HUES6 (cell line): ENCODE measurements at regions not wholly inside any gene's neighbourhood (a gene's known extent, or its start where the extent isn't known, plus 50 kb on each side); places are given as distances from the start of the nearest gene placed in this dataset.

ENCODE experiments used
- H3K27ac ChIP-seq: 2 replicates; pipeline ENCODE4 v1.7.0; 2013; ENCODE audit warnings: low read depth, mild to moderate bottlenecking, low read length, inconsistent platforms
- H3K27me3 ChIP-seq: 2 replicates; pipeline ENCODE4 v1.6.1; 2013; ENCODE audit warnings: low read length; ENCODE audit not compliant: control insufficient read depth, insufficient read depth
- H3K36me3 ChIP-seq: 2 replicates; pipeline ENCODE4 v1.6.1; 2013; ENCODE audit warnings: low read length; ENCODE audit not compliant: control insufficient read depth, insufficient read depth
- H3K4me1 ChIP-seq: 2 replicates; pipeline ENCODE4 v1.6.1; 2013; ENCODE audit warnings: low read length; ENCODE audit not compliant: control insufficient read depth, insufficient read depth
- H3K4me3 ChIP-seq: 2 replicates; pipeline ENCODE4 v1.5.1; 2013; ENCODE audit warnings: low read depth, low read length
- H3K9ac ChIP-seq: one replicate; pipeline ENCODE4 v1.6.1; 2013; ENCODE audit warnings: mild to moderate bottlenecking, low read length
- H3K9me3 ChIP-seq: 2 replicates; pipeline ENCODE4 v1.6.1; 2013; ENCODE audit warnings: low read depth, low read length; ENCODE audit not compliant: control insufficient read depth, insufficient read depth

DNA sequence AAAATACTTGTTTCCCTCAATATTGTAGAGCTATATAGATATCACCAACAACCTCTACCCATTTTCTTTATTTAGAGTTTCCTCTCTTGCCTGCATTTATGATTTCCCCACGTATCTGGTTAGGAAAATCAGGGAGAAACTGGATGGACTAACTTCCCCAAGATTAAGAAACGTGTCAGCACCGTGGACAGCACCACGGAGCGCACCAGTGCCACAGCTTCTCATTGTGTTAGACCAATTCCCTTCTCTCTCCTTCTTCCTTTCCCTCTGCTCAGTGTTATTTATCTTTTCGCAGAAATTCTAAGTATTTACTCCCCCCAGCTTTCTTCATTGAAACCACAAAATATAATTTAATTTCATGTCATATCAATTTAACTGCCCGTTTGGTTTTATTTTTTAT, 568.6 kb upstream of the BOD1L1 start:
- Histone ChIP-seq H3K27ac (no peak overlapping the region), H3K27me3 (no peaks in the 10 kb centered on the region), H3K9me3 (no peaks in the 10 kb centered on the region), H3K9ac (no peak overlapping the region), H3K4me3 (no peak overlapping the region), H3K36me3 (no peaks in the 10 kb centered on the region), H3K4me1 (no peaks in the 10 kb centered on the region)

GRCh38 chr4:14215116-14215770, 587.7 kb upstream of the BOD1L1 start:
- Histone ChIP-seq H3K36me3 (no peaks in the 10 kb centered on the region), H3K4me3 (no peak overlapping the region), H3K27me3 (no peaks in the 10 kb centered on the region), H3K4me1 (no peaks in the 10 kb centered on the region), H3K9ac (no peak overlapping the region), H3K9me3 (peaks cover 20% of the 10 kb centered on the region), H3K27ac (no peak overlapping the region)

GRCh38 chr4:14217401-14217800, 589.9 kb upstream of the BOD1L1 start:
- no peaks in the 10 kb centered on the region for H3K27me3 ChIP-seq
- H3K9ac ChIP-seq: no peak overlapping the region
- H3K4me1 ChIP-seq: no peaks in the 10 kb centered on the region
- no peaks in the 10 kb centered on the region for H3K36me3 ChIP-seq
- peaks cover 20% of the 10 kb centered on the region for H3K9me3 ChIP-seq
- H3K27ac ChIP-seq: no peak overlapping the region
- H3K4me3 ChIP-seq: no peak overlapping the region

- Histone ChIP-seq H3K4me3 (no peak overlapping the region), H3K9ac (no peak overlapping the region), H3K27ac (no peak overlapping the region), H3K27me3 (no peaks in the 10 kb centered on the region), H3K4me1 (no peaks in the 10 kb centered on the region), H3K9me3 (peaks cover 8% of the 10 kb centered on the region; the same call in 1 of the 2 replicates), H3K36me3 (no peaks in the 10 kb centered on the region)
Observed at GRCh38 chr4:14218641-14219040, 591.1 kb upstream of the BOD1L1 start.

DNA sequence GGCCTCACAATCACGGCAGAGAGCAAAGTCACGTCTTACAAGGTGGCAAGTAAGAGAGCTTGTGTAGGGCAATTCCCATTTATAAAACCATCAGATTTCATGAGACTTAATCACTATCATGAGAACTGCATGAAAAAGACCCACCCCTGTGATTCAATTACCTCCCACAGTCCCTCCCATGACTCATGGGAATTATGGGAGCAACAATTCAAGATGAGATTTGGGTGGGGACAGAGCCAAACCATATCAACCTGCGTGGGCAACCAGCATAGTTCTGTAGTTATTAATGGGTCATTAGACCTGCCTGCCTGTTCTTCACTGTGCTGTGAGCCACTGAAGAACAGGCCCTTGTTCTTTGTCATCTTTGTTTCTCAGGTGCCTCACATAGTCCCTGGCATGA, 593.7 kb upstream of the BOD1L1 start:
- peaks cover 5% of the 10 kb centered on the region for H3K4me1 ChIP-seq
- no peaks in the 10 kb centered on the region for H3K9me3 ChIP-seq
- H3K27ac ChIP-seq: no peak overlapping the region
- H3K9ac ChIP-seq: no peak overlapping the region
- no peaks in the 10 kb centered on the region for H3K36me3 ChIP-seq
- H3K27me3 ChIP-seq: peaks cover 10% of the 10 kb centered on the region; the same call in 1 of the 2 replicates
- no peak overlapping the region for H3K4me3 ChIP-seq

- no peak overlapping the region for H3K4me3 ChIP-seq
- no peaks in the 10 kb centered on the region for H3K9me3 ChIP-seq
- H3K27ac ChIP-seq: no peak overlapping the region
- no peaks in the 10 kb centered on the region for H3K36me3 ChIP-seq
- H3K4me1 ChIP-seq: peaks cover 8% of the 10 kb centered on the region
- peaks cover 12% of the 10 kb centered on the region; the same call in 1 of the 2 replicates for H3K27me3 ChIP-seq
- H3K9ac ChIP-seq: no peak overlapping the region
Observed at GRCh38 chr4:14222377-14223029, 595.0 kb upstream of the BOD1L1 start.

DNA sequence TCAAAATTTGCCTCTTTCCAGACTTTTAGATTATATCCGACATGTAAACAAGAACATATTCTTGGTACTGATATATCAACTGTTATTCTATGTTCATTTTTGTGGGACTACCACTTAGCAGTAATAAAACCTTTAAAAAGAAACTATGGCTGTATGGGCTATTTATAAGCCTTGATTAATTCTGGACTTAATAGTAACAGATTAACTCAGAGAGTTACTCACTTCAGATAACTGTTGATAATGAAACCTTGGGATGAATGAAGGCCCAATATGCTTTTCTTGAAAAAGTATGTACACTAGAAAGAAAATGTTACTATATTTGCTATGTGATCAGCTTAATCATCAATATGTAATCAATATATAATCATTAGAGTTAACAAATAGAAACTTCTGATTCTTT, 595.9 kb upstream of the BOD1L1 start:
- H3K9me3 ChIP-seq: no peaks in the 10 kb centered on the region
- no peak overlapping the region for H3K4me3 ChIP-seq
- H3K27ac ChIP-seq: no peak overlapping the region
- peaks cover 8% of the 10 kb centered on the region for H3K4me1 ChIP-seq
- no peaks in the 10 kb centered on the region for H3K36me3 ChIP-seq
- H3K27me3 ChIP-seq: peaks cover 22% of the 10 kb centered on the region
- no peak overlapping the region for H3K9ac ChIP-seq

- H3K36me3 ChIP-seq: no peaks in the 10 kb centered on the region
- H3K9ac ChIP-seq: no peak overlapping the region
- H3K4me1 ChIP-seq: peaks cover 8% of the 10 kb centered on the region
- peaks cover 41% of the 10 kb centered on the region for H3K27me3 ChIP-seq
- no peaks in the 10 kb centered on the region for H3K9me3 ChIP-seq
- H3K4me3 ChIP-seq: no peak overlapping the region
- no peak overlapping the region for H3K27ac ChIP-seq
Observed at GRCh38 chr4:14225688-14226207, 598.2 kb upstream of the BOD1L1 start.

- H3K36me3 ChIP-seq: no peaks in the 10 kb centered on the region
- H3K4me3 ChIP-seq: no peak overlapping the region
- no peak overlapping the region for H3K27ac ChIP-seq
- no peaks in the 10 kb centered on the region for H3K4me1 ChIP-seq
- H3K9ac ChIP-seq: no peak overlapping the region
- H3K27me3 ChIP-seq: peaks cover 22% of the 10 kb centered on the region
- no peaks in the 10 kb centered on the region for H3K9me3 ChIP-seq
Observed at GRCh38 chr4:14233126-14233525, 605.6 kb upstream of the BOD1L1 start.

- Histone ChIP-seq H3K9me3 (no peaks in the 10 kb centered on the region), H3K4me3 (no peak overlapping the region), H3K27me3 (peaks cover 11% of the 10 kb centered on the region), H3K27ac (no peak overlapping the region), H3K9ac (no peak overlapping the region), H3K4me1 (no peaks in the 10 kb centered on the region), H3K36me3 (no peaks in the 10 kb centered on the region)
Observed at GRCh38 chr4:14234307-14234706, 606.8 kb upstream of the BOD1L1 start.

DNA sequence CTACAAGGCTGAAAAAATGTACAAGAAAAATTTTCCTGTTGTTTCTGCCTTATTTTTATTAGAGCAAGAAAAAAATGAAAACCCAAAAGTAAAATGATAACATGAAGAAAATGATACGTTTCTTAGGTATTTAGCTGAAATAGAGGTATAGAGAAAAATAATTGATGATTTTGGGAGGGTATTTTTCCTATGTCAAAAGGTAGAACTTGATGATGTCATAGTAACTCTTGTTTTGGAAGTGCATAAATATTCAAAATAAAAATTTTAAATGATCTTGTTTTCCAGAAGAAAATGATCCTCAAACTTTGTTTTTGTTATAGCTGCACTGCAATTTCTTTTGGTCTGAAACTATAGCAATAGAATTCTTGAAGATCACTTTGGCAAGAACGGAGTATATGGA, 608.8 kb upstream of the BOD1L1 start:
- Histone ChIP-seq H3K27ac (no peak overlapping the region), H3K9ac (no peak overlapping the region), H3K4me3 (no peak overlapping the region), H3K4me1 (no peaks in the 10 kb centered on the region), H3K27me3 (no peaks in the 10 kb centered on the region; the same call in 1 of the 2 replicates), H3K36me3 (no peaks in the 10 kb centered on the region), H3K9me3 (0 out of 2 replicates have a peak, but pooled peaks cover 3% of the 10 kb centered on the region)
